GM19239 (cell line): ENCODE measurements at regions not wholly inside any gene's neighbourhood (a gene's known extent, or its start where the extent isn't known, plus 50 kb on each side); places are given as distances from the start of the nearest gene placed in this dataset.
A peak's percentile ranks its signal among the peaks of the same experiment; 100 is the strongest.
"Not testable (repeated sequence)": the region's sequence is repeated elsewhere in the genome, so short reads cannot be mapped to it uniquely, and the experiment has no call there.

Experiments
- DNase-seq: peaks from one replicate; pipeline ENCODE4 v3.0.0; 2011; ENCODE audit warnings: low spot score; ENCODE audit not compliant: insufficient read length
- FAIRE-seq: peaks from 2 replicates; lab custom pipeline; 2011; peaks lifted over from hg19 to GRCh38; lab: Jason Lieb, UNC

DNA sequence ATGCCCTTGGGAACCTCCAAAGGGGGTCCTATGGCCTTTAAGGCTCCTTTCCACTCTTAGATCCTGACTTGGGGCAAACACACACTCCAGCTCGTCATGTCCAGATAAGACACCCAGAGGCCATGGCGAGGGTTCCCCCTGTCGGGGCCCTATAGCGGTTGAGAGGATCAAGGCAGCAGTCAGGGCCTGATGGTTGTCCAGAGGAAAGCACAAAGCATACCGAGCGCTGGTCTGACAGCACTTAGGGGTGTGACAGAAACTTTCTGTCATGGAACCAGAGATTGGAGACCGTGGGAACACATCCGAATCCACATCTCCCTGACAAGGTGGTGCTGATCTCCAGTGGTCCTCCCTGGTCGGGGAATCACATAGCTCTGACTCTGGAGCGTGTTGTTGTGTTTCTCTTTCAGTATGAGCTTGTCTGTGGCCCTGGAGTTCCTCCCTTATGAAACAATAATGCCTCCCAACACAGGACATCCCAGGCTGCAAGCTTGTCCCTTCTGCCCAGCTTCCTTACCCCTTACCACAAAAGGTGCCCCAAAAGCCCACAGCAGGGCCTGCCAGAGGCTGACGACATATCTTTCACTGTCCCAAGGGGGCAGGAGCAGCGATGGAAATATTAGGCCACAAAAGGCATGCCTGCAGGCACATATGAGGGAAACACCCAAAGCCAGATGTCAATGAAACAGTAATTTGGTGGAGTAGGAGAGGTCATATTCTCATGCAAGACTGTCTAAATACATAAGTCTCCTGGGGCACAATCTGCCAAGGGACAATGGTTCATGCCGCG is 144.2 kb downstream of the ADRA2C start:
- FAIRE-seq, DNase-seq: not testable (repeated sequence)

- no peak for DNase-seq
- FAIRE-seq: no peak
These were observed 145.2 kb downstream of the ADRA2C start for GRCh38 chr4:3911252-3911856.

- not testable (repeated sequence) for FAIRE-seq
These were observed 148.3 kb downstream of the ADRA2C start for GRCh38 chr4:3914511-3914910.

DNA sequence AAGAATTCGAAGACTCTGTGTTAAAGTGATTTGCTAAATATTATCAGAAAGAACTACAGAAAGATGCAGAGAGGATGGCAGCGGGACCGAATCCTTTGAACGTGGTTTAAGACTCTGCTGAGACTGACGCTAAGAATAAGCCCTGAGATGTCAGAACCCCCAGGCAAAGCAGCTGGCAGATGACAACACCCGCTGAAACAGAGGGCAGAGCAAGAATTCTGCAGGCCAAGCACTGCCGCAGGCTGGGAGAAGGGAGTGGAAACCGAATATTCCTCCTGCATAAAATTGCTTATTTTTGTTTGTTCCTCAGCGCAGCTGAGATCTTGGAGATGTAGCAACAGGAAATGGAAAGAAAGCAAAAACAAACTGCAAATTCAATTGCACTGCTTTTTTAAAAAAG is 153.3 kb downstream of the ADRA2C start:
- not testable (repeated sequence) for FAIRE-seq, DNase-seq

More at GRCh38 chr4:3914511-3914910, 148.3 kb downstream of the ADRA2C start:
- not testable (repeated sequence) for DNase-seq

- DNase-seq, FAIRE-seq: not testable (repeated sequence)
These were observed 155.7 kb downstream of the ADRA2C start for GRCh38 chr4:3921902-3922301.

DNA sequence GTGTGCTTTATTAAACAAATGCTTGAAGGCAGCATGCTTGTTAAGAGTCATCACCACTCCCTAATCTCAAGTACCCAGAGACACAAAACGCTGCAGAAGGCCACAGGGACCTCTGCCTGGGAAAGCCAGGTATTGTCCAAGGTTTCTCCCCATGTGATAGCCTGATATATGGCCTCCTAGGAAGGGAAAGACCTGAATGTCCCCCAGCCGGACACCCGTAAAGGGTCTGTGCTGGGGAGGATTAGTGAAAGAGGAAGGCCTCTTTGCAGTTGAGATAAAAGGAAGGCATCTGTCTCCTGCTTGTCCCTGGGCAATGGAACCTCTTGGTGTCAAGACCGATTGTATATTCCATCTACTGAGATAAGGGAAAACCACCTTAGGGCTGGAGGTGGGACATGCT is 159.7 kb downstream of the ADRA2C start:
- FAIRE-seq, DNase-seq: not testable (repeated sequence)

DNA sequence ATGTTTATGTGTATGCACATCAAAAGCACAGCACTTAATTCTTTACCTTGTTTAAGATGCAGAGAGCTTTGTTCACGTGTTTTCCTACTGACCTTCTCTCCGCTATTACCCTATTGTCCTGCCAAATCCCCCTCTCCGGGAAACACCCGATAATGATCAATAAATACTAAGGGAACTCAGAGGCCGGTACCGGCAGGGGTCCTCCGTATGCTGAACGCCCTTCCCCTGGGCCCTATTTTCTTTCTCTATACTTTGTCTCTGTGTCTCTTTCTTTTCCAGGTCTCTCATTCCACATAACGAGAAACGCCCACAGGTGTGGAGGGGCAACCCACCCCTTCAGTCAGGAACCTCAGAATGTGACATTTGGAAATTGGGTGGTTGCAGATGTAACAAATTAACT is 160.1 kb downstream of the ADRA2C start:
- not testable (repeated sequence) for DNase-seq, FAIRE-seq

- FAIRE-seq, DNase-seq: not testable (repeated sequence)
These were observed 161.0 kb downstream of the ADRA2C start for GRCh38 chr4:3926969-3927755.

DNA sequence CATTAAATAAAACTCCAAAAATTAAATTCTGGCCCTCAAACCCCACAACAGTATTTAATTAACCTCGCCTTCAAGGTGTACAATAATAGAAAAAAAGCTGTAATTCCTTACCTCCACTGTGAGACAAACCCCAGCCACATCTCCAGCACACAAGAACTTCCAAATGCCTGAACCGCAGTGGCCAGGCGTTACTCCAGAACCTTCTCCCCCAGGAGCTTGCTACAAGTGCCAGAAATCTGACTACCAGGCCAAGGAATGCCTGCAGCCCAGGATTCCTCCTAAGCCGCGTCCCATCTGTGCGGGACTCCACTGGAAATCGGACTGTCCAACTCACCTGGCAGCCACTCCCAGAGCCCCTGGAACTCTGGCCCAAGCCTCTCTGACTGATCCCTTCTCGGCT is 163.2 kb downstream of the ADRA2C start:
- DNase-seq, FAIRE-seq: not testable (repeated sequence)

GRCh38 chr4:3932734-3933133 is 166.5 kb downstream of the ADRA2C start:
- not testable (repeated sequence) for DNase-seq, FAIRE-seq

DNA sequence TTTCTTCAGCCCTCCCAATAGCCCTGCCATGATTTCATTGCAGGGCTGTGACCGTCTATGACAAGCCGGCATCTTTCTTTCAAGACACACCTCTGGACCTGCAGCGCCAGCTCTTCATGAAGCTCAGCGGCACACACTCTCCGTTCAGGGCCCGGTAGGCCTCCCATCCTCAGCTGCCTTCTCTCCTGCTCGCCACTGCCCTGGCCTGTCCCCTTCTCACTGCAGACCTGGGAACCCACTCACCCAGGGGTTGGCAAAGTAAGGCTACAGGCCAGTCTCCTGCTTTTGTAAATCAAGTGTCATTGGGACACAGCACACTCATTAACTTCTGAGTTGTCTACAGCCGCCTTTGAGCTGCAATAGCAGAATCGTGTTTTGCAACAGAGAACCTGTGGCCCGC is 169.2 kb downstream of the ADRA2C start:
- DNase-seq, FAIRE-seq: not testable (repeated sequence)

GRCh38 chr4:3936184-3936583 is 170.0 kb downstream of the ADRA2C start:
- FAIRE-seq (no peak), DNase-seq (no peak)

DNA sequence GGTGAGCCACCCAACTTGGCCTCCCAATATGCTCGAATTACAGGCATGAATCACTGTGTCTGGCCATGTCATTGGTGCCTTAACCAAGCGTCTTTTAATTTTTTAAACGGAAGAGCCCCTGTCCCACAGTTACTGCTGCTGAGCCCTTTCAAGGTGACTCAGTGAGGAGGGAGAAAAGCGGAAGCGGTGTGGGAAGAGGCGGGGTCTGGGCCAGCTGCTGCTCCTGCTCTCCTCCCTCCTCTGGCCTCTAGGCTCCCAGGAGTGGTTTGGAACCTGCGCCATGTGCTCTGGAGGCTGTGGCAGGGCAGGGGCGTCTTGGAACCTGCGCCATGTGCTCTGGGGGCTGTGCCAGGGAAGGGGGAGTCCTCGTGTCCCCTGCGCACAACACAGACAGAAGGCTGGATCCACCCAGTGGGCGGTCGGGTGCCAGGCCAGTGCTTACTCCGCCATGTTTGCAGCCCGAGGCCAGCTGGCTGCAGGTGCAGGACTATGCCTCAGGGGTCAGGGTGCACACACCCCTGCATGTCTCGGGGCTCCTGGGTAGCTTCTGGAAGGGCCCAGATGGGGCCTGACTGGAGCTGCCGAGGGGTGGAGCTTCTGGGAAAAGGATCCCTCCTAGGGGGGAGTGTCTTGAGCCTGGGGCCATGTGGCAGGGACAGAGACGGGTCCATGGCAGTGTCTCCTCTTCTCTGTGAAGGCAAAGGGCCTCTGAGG is 171.8 kb downstream of the ADRA2C start:
- not testable (repeated sequence) for FAIRE-seq, DNase-seq

DNA sequence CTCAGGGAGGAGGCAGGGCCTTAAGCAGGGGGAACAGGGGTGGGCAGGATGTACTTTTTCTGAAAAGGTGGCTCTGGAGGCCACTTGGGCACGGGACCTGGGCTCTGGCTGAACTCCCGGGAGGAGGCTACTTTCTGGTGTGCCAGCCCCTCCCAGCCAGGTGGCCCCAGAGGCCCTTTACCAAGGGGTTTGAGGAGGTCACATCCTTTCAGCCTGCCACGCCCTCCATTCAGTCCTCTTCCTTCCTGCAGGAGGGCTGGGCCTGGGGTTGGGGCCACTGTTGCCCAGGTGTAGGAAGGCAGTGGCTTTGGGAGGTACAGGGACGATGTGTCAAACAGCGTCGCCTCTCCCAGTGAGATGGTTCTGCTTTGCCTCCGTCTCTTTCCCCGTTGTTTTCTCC is 172.5 kb downstream of the ADRA2C start:
- DNase-seq, FAIRE-seq: not testable (repeated sequence)

DNA sequence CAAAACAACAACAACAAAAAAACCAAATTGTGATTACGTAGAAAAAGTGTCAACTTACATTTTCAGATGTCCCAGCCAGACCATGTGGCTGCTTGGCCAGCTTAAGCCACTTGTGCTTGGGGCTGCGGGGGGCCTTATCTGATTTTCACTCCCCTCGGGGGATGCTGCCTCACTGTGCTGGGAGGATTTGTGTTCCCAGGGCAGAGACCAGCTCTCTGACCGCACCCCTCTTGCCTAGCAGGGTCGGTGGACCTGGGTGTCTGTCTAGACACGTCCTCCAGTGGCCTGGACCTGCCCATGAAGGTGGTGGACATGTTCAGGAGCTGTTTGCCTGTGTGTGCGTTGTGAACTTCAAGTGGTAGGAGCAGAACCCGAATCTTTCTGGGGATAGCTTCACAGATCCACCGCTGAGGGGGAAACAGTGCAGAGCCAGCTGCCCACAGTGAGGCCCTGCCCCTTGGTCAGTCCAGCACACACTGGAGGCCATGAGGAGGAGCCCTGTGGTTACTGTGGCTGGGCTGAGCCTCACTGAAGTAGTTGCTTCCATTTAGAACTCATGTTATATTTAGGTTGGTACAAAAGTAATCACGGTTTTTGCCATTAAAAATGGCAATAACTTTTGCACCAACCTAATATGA is 173.9 kb downstream of the ADRA2C start:
- not testable (repeated sequence) for FAIRE-seq, DNase-seq

DNA sequence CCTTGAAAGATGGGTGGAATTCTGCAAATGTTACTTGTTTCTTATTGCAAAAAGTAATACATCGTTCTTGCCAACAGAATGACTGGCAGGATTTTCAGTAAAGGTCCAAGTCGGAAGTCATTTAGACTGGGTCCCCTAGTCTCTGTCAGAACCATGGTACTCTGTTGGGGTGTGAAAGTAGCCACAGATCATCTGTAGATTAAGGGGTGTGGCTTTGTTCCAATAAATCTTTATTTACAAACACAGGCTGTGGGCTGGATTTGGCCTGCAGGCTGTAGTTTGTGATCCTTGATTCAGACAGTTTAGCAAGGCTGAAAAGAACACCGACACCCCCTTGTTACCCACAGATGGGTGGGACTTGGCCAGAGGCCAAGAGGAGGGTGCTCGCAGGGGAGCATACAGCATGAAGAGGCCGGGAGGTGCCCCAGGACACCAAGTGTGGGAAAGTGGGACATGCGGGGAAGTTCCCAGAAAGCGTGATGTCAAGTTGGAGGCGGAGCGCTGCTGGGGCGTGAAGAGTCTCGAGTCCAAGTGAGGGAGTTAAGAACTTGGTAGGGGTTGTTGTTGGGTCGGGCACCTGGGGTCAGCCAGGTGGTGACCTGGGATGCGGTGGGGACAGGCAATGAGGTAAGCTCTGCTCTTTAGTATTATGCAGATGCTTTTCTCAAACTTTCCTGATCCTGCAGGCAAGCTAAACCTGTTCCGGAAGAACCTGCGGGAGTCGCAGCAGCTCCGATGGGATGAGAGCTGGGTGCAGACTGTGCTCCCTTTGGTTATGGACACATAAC is 175.7 kb downstream of the ADRA2C start:
- not testable (repeated sequence) for DNase-seq, FAIRE-seq

- DNase-seq: peak; percentile 26
- FAIRE-seq: not testable (repeated sequence)
These were observed 176.4 kb downstream of the ADRA2C start for GRCh38 chr4:3942569-3942971.

GRCh38 chr4:3943051-3943450 is 176.9 kb downstream of the ADRA2C start:
- not testable (repeated sequence) for FAIRE-seq

More at GRCh38 chr4:3943051-3943450, 176.9 kb downstream of the ADRA2C start:
- DNase-seq: not testable (repeated sequence)
